Erythroblast (primary cell): ENCODE measurements at regions not wholly inside any gene's neighbourhood (a gene's known extent, or its start where the extent isn't known, plus 50 kb on each side); places are given as distances from the start of the nearest gene placed in this dataset.
"Not testable (repeated sequence)": the region's sequence is repeated elsewhere in the genome, so short reads cannot be mapped to it uniquely, and the experiment has no call there.

Source experiments
- DNase-seq, 2 experiments: peaks; one replicate each; lab custom pipeline; 2025; lab: John Stamatoyannopoulos, UW
- GATA1 ChIP-seq: IDR thresholded peaks from 2 replicates; pipeline ENCODE4 v1.6.1; 2011; ENCODE audit warnings: low read depth, mild to moderate bottlenecking, control low read depth, low read length, moderate library complexity
- POLR2A ChIP-seq: IDR thresholded peaks from 2 replicates; pipeline ENCODE4 v1.6.1; 2011; ENCODE audit warnings: mild to moderate bottlenecking, low read length

GRCh38 chr20:40863355-40863919, 165.2 kb upstream of the TOP1 start:
- no peak for TF ChIP-seq POLR2A
- no peak for TF ChIP-seq GATA1
- DNase-seq, result no peak

GRCh38 chr20:40864470-40864869, 164.2 kb upstream of the TOP1 start:
- no peak for DNase-seq
- TF ChIP-seq GATA1 (no peak), POLR2A (no peak)

- DNase-seq, result no peak
- no peak for TF ChIP-seq POLR2A
- no peak for TF ChIP-seq GATA1
Observed at GRCh38 chr20:40865095-40865494, 163.5 kb upstream of the TOP1 start.

- TF ChIP-seq POLR2A (no peak), GATA1 (no peak)
- no peak for DNase-seq
Observed at GRCh38 chr20:40866056-40866455, 162.6 kb upstream of the TOP1 start.

- no peak for TF ChIP-seq GATA1
- TF ChIP-seq POLR2A, result no peak
- DNase-seq, result no peak
Observed at GRCh38 chr20:40868551-40869217, 159.9 kb upstream of the TOP1 start.

GRCh38 chr20:40869218-40870147, 159.1 kb upstream of the TOP1 start:
- TF ChIP-seq POLR2A (no peak), GATA1 (no peak)

GRCh38 chr20:40875116-40876085, 153.2 kb upstream of the TOP1 start:
- no peak for TF ChIP-seq GATA1
- no peak for TF ChIP-seq POLR2A
- no peak for DNase-seq

More at GRCh38 chr20:40869218-40870147, 159.1 kb upstream of the TOP1 start:
- DNase-seq, result no peak

GRCh38 chr20:40878099-40878498, 150.5 kb upstream of the TOP1 start:
- not testable (repeated sequence) for DNase-seq

- no peak for DNase-seq
- TF ChIP-seq POLR2A (no peak), GATA1 (no peak)
Observed at GRCh38 chr20:40880063-40880728, 148.4 kb upstream of the TOP1 start.

- no peak for DNase-seq
- TF ChIP-seq GATA1 (no peak), POLR2A (no peak)
Observed at GRCh38 chr20:40880729-40881109, 147.9 kb upstream of the TOP1 start.

GRCh38 chr20:40882152-40882551, 146.5 kb upstream of the TOP1 start:
- TF ChIP-seq GATA1 (no peak), POLR2A (no peak)
- DNase-seq, result no peak

GRCh38 chr20:40883097-40883496, 145.5 kb upstream of the TOP1 start:
- no peak for DNase-seq
- TF ChIP-seq GATA1, result no peak
- no peak for TF ChIP-seq POLR2A
